GM12878 (cell line): ENCODE measurements at regions not wholly inside any gene's neighbourhood (a gene's known extent, or its start where the extent isn't known, plus 50 kb on each side); places are given as distances from the start of the nearest gene placed in this dataset.

ENCODE experiments used
- ATF7 ChIP-seq: fragments of 450-650 bp; IDR thresholded peaks from 2 replicates; pipeline ENCODE4 v1.6.1; 2016; ENCODE audit warnings: low read depth, mild to moderate bottlenecking
- CTCF ChIP-seq, 3 experiments: IDR thresholded peaks in 2 of 3; conservative IDR thresholded peaks in 1 of 3; 2 replicates each; pipeline ENCODE4 v1.5.1; 2011; ENCODE audit warnings: low read depth in 3 of 3, low read length in 3 of 3, mild to moderate bottlenecking in 3 of 3, control low read depth in 2 of 3, moderate library complexity in 2 of 3, inconsistent platforms in 1 of 3, mixed read lengths in 1 of 3; ENCODE audit not compliant: control insufficient read depth in 2 of 3, insufficient read depth in 1 of 3; ENCODE audit errors: extremely low read depth in 1 of 3
- SUZ12 ChIP-seq: fragments of 200-600 bp; sonication (generic); IDR thresholded peaks from one replicate; pipeline ENCODE4 v1.6.1; 2018; ENCODE audit warnings: antibody characterized with exemption, mild to moderate bottlenecking; ENCODE audit not compliant: unreplicated experiment

GRCh38 chr7:16265863-16266458 is 155.4 kb downstream of the CRPPA start:
- TF ChIP-seq CTCF (IDR thresholded peaks at IDR 0.05 in 2 of 3, conservative IDR thresholded peaks at IDR 0.05 in 1 of 3; ENCODE audit: control insufficient read depth in 2 of 3, extremely low read depth in 1 of 3, insufficient read depth in 1 of 3, low read depth in 3 of 3, low read length in 3 of 3), result no peak
- no peak for TF ChIP-seq ATF7
- no peak for TF ChIP-seq SUZ12
